ENCODE measurements at regions not wholly inside any gene's neighbourhood (a gene's known extent, or its start where the extent isn't known, plus 50 kb on each side); places are given as distances from the start of the nearest gene placed in this dataset.

DNA sequence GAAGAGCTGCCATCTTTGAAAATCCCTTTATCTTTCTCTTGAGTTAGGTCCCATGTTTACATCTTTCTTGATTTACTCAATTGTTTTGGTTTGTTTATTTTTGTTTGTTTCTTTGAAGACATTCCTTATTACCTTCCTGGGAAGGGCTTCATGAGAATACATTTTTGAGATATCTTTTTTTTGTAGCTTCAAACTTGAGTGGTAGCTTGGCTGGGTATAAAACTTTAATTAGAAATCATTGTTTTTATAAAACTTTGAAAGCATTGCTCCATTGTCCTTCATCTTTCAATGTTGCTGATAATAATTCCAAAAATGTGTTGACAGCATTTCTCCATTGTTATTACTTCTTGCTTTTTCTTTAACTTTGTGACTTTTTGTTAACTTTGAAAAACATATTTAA is 145.9 kb upstream of the RBMS1 start:
- Mint-ChIP-seq H3K4me1 (peaks cover 12% of the 10 kb centered on the region), H3K9me3 (peaks cover 32% of the 10 kb centered on the region), H3K4me3 (no peak overlapping the region), H3K36me3 (ENCODE audit: low read depth) (peaks cover 9% of the 10 kb centered on the region), H3K27me3 (ENCODE audit: low read depth) (no peaks in the 10 kb centered on the region), H3K27ac (no peak overlapping the region)
- TF ChIP-seq, protein P1, sequence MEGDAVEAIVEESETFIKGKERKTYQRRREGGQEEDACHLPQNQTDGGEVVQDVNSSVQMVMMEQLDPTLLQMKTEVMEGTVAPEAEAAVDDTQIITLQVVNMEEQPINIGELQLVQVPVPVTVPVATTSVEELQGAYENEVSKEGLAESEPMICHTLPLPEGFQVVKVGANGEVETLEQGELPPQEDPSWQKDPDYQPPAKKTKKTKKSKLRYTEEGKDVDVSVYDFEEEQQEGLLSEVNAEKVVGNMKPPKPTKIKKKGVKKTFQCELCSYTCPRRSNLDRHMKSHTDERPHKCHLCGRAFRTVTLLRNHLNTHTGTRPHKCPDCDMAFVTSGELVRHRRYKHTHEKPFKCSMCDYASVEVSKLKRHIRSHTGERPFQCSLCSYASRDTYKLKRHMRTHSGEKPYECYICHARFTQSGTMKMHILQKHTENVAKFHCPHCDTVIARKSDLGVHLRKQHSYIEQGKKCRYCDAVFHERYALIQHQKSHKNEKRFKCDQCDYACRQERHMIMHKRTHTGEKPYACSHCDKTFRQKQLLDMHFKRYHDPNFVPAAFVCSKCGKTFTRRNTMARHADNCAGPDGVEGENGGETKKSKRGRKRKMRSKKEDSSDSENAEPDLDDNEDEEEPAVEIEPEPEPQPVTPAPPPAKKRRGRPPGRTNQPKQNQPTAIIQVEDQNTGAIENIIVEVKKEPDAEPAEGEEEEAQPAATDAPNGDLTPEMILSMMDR (IDR thresholded peaks at IDR 0.05; ENCODE audit: unreplicated experiment in 3 of 3) = no peak

- Mint-ChIP-seq H3K27ac (peak overlapping the region in 1 of 3 experiments; percentile 41), H3K27me3 (ENCODE audit: low read depth) (peaks cover 4% of the 10 kb centered on the region)
Measured at GRCh38 chr2:160646684-160647444, 153.3 kb upstream of the RBMS1 start.

DNA sequence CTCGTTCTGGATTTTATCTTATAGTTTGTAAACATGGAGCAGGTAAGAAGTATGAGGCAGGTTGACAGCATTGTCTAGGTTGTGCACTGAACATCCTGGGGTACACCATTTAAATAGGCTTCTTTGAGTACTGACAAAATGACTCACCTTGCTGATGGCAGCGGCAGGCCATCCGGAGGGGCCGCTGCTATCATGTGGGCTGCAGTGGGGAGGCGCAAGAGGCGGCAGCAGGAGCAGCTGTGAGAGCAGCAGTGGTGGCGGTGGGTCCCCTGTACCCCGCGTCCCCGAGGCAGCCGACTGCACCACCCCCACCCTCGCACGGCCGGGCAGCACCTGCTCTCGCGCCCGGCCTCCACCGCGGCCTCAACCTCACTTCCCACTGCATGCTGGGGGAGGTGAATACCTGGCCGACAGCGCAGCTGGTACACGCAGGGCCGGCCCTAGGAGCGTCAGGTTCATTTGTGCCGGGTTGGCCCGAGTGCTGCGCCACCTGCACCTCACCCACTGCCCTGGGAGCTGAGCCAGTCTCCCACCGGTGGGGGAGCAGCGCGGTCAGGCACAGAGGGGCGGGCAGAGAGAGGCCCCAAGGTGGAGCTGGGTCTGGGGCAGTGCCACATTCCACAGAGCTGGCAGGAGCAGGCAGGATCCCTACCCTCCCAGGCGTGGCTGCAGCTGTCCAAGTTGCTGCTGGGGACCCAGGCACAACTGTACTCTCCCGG is 154.5 kb upstream of the RBMS1 start:
- Mint-ChIP-seq H3K27ac (no peak overlapping the region), H3K4me1 (peaks cover 16% of the 10 kb centered on the region), H3K4me3 (no peak overlapping the region), H3K36me3 (ENCODE audit: low read depth) (no peaks in the 10 kb centered on the region), H3K9me3 (no peaks in the 10 kb centered on the region), H3K27me3 (ENCODE audit: low read depth) (peaks cover 4% of the 10 kb centered on the region)
- TF ChIP-seq, protein P1 (IDR thresholded peaks at IDR 0.05; ENCODE audit: unreplicated experiment in 3 of 3) = no peak

More at GRCh38 chr2:160646684-160647444, 153.3 kb upstream of the RBMS1 start:
- no peaks in the 10 kb centered on the region for H3K9me3 Mint-ChIP-seq
- H3K4me1 Mint-ChIP-seq = peaks cover 5% of the 10 kb centered on the region
- no peaks in the 10 kb centered on the region for H3K36me3 Mint-ChIP-seq (ENCODE audit: low read depth)
- no peak overlapping the region for H3K4me3 Mint-ChIP-seq
- TF ChIP-seq, protein P1 (IDR thresholded peaks at IDR 0.05; ENCODE audit: unreplicated experiment in 3 of 3) = no peak

GRCh38 chr2:160649698-160650097 is 156.1 kb upstream of the RBMS1 start:
- no peak overlapping the region for H3K27ac Mint-ChIP-seq
- H3K9me3 Mint-ChIP-seq = no peaks in the 10 kb centered on the region
- H3K4me3 Mint-ChIP-seq = no peak overlapping the region
- peaks cover 17% of the 10 kb centered on the region for H3K4me1 Mint-ChIP-seq
- peaks cover 4% of the 10 kb centered on the region for H3K27me3 Mint-ChIP-seq (ENCODE audit: low read depth)
- TF ChIP-seq, protein P1 (IDR thresholded peaks at IDR 0.05; ENCODE audit: unreplicated experiment in 3 of 3) = no peak
- no peaks in the 10 kb centered on the region for H3K36me3 Mint-ChIP-seq (ENCODE audit: low read depth)

GRCh38 chr2:160650196-160651118 is 156.8 kb upstream of the RBMS1 start:
- Mint-ChIP-seq H3K4me1 (peaks cover 17% of the 10 kb centered on the region), H3K36me3 (ENCODE audit: low read depth) (no peaks in the 10 kb centered on the region), H3K9me3 (no peaks in the 10 kb centered on the region), H3K4me3 (no peak overlapping the region), H3K27ac (peak overlapping the region in 1 of 3 experiments; percentile 42), H3K27me3 (ENCODE audit: low read depth) (peaks cover 4% of the 10 kb centered on the region)
- TF ChIP-seq, protein P1 (IDR thresholded peaks at IDR 0.05; ENCODE audit: unreplicated experiment in 3 of 3) = no peak

Measured in nephron (organoid).